ENCODE measurements at regions not wholly inside any gene's neighbourhood (a gene's known extent, or its start where the extent isn't known, plus 50 kb on each side); places are given as distances from the start of the nearest gene placed in this dataset.

DNA sequence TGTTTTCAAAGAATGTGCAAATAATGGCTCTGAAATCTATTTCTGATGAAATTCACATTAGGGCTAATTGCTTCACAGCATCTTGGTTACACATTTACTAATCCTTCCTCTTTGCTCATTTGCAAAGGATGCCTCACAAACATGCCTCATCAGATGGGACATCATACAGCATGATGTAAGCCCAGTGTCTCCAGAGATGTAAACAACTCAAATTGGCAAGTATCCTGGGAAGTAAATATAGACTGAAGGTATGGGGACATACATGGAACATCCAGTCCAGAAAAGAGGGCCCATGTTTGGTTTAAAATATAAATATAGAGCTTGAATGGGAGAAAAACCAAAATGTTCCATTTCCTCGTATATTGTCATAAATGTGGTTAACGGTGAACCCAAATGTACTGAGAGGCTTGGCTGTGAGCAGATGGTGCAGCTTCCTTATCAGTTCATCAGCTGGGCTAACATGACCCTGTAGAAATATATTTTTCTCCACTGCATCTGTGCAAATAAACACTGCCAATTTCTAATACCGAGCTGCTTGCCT, 142.9 kb upstream of the NUDT7 start:
- Histone ChIP-seq H3K27me3 (replicated peaks in 1 of 4; ENCODE audit: control insufficient read depth in 3 of 4, extremely low read depth in 1 of 4, insufficient read depth in 3 of 4, low read length in 3 of 4) (peaks cover 0 to 2% (median 0%) of the 10 kb centered on the region in 4 experiments; a peak in 1 of 7 replicates), H4K91ac (replicated peaks; ENCODE audit: insufficient read length, low read length) (no peak overlapping the region), H2BK20ac (ENCODE audit: low read length) (no peak overlapping the region), H3K9ac (replicated peaks in 1 of 4; ENCODE audit: extremely low read depth in 1 of 4, low read depth in 3 of 4, low read length in 3 of 4) (no peak overlapping the region), H2AFZ (ENCODE audit: low read length) (no peak overlapping the region), H3K14ac (ENCODE audit: insufficient read length) (no peak overlapping the region), H3K4ac (replicated peaks; ENCODE audit: insufficient read length, low read depth, low read length) (no peak overlapping the region), H3K36me3 (ENCODE audit: control insufficient read depth in 2 of 4, insufficient read depth in 4 of 4, low read length in 3 of 4) (no peaks in the 10 kb centered on the region), H3K9me3 (ENCODE audit: insufficient read depth in 2 of 2, low read depth in 1 of 2, low read length in 1 of 2) (no peaks in the 10 kb centered on the region), H2BK120ac (replicated peaks; ENCODE audit: low read depth, low read length) (no peak overlapping the region), H3K23me2 (ENCODE audit: low read depth, low read length) (no peaks in the 10 kb centered on the region), H3K4me3 (ENCODE audit: extremely low read depth in 1 of 4, insufficient read depth in 2 of 4, low read depth in 3 of 4, low read length in 4 of 4) (no peak overlapping the region), H4K20me1 (replicated peaks in 1 of 2; ENCODE audit: control insufficient read depth in 1 of 2, insufficient read depth in 2 of 2, low read length in 2 of 2) (no peaks in the 10 kb centered on the region), H2BK12ac (ENCODE audit: low read depth, low read length) (no peak overlapping the region), H2BK15ac (ENCODE audit: low read length) (no peak overlapping the region), H3K79me1 (ENCODE audit: low read depth, low read length) (no peaks in the 10 kb centered on the region), H4K8ac (ENCODE audit: extremely low read depth, insufficient read depth, low read length) (no peak overlapping the region), H3K27ac (ENCODE audit: low read depth, low read length) (no peak overlapping the region), H3K79me2 (ENCODE audit: control insufficient read depth in 1 of 2, insufficient read depth in 2 of 2, low read length in 2 of 2) (no peaks in the 10 kb centered on the region), H3K23ac (ENCODE audit: insufficient read length) (no peak overlapping the region), H3K56ac (replicated peaks; ENCODE audit: insufficient read length, low read depth, low read length) (no peak overlapping the region), H2BK5ac (ENCODE audit: low read depth, low read length) (no peak overlapping the region), H4K5ac (ENCODE audit: insufficient read length, low read depth, low read length) (no peak overlapping the region), H3K18ac (ENCODE audit: extremely low read depth, low read length) (no peak overlapping the region), H3K4me1 (replicated peaks in 1 of 4; ENCODE audit: control insufficient read depth in 3 of 4, insufficient read depth in 4 of 4, low read length in 3 of 4) (peaks cover 0 to 4% (median 0%) of the 10 kb centered on the region in 4 experiments; a peak in 1 of 7 replicates), H3K4me2 (ENCODE audit: insufficient read depth in 1 of 2, low read depth in 2 of 2, low read length in 2 of 2) (no peak overlapping the region), H2AK5ac (ENCODE audit: low read depth, low read length) (no peak overlapping the region)
- POLR2A ChIA-PET (ENCODE audit: partially characterized antibody), result no interaction called here
- DNase-seq (ENCODE audit: low read depth in 1 of 2, low spot score in 2 of 2) (no peak), FAIRE-seq (no peak)
- 84% methylated on average over 3 of the region's 3 CpGs; no CpG with 5 or more reads in 1 of the 2 experiments for WGBS, 2 experiments (ENCODE audit: extremely low coverage in 1 of 2, insufficient coverage in 1 of 2, insufficient read length in 1 of 2, insufficient replicate concordance in 2 of 2, low coverage in 1 of 2, low lambda C conversion rate in 2 of 2, missing lambda C conversion rate in 1 of 2)
- TF ChIP-seq GABPA (IDR thresholded peaks at IDR 0.05; ENCODE audit: borderline replicate concordance, insufficient read depth, low read length) (no peak), CREB1 (IDR thresholded peaks at IDR 0.05) (no peak), SP2 (IDR thresholded peaks at IDR 0.05; ENCODE audit: low read length) (no peak), CTBP2 (IDR thresholded peaks at IDR 0.05; ENCODE audit: borderline replicate concordance, insufficient read depth, insufficient read length, low read length) (no peak), CHD2 (IDR thresholded peaks at IDR 0.05; ENCODE audit: low read length) (no peak), KDM4A (IDR thresholded peaks at IDR 0.05; ENCODE audit: low read depth, low read length, severe bottlenecking) (no peak)
- CTCF ChIA-PET (ENCODE audit: partially characterized antibody), result interaction anchor here (0.7 to 11.1 kb wide), 3 partner anchors 142 to 342 kb away, joined by 3 to 234 read pairs (median 3); no protein-coding TSS in a partner anchor

Data from H1 (cell line).